IPS-NIHi11 (cell line): ENCODE measurements at regions not wholly inside any gene's neighbourhood (a gene's known extent, or its start where the extent isn't known, plus 50 kb on each side); places are given as distances from the start of the nearest gene placed in this dataset.
"Not testable (repeated sequence)": the region's sequence is repeated elsewhere in the genome, so short reads cannot be mapped to it uniquely, and the experiment has no call there.

Experiments used
- DNase-seq: peaks from one replicate; pipeline ENCODE4 v3.0.0; 2012; ENCODE audit warnings: mixed read lengths, low spot score

DNA sequence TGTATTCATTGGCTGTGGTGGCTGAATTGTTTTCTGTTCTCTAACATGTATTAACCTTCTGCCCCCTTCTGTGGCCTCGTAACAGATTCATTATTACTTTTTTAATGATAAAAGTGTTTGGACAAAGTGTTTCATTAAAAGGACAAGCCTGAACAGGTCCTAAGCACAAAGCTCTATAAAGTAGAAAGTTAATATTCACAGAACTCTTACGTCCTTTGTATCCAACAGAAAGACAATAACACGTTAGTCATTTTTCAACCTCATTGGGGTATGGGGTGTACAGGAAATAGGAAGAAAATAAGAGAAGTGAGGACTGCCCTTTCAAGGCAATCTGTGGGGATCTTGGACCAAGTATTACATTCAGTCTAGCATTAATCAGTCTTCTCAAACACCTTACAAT, 105.5 kb upstream of the RGPD4 start:
- no peak for DNase-seq

DNA sequence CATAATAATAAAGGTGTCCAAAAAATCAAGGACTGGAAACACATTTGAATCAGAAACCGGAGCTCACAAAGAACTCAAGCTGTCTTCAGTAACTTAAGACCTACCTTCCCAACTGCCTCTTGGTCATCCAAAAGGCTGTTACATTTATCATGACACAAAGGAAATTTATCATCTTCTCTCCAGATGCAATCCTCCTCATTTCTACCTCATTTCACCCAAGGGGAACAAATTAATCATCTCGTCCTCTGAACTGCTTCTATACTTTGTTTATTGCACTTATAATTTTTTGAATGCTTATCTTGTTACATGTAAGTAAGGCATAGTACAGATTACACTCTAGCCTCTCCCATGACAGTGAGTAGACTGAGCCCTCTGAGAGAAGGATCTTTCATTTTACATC, 105.1 kb upstream of the RGPD4 start:
- DNase-seq, result no peak

DNA sequence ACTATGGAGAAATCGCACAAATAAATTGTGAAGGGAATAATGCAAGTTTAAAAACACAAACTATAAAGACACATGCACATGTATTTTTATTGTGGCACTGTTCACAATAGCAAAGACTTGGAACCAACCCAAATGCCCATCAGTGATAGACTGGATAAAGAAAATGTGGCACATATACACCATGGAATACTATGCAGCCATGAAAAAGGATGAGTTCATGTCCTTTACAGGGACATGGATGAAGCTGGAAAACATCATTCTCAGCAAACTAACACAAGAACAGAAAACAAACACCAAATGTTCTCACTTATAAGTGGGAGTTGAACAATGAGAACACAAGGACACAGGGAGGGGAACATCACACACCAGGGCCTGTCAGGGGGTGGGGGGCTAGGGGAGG, 100.9 kb upstream of the RGPD4 start:
- not testable (repeated sequence) for DNase-seq

DNA sequence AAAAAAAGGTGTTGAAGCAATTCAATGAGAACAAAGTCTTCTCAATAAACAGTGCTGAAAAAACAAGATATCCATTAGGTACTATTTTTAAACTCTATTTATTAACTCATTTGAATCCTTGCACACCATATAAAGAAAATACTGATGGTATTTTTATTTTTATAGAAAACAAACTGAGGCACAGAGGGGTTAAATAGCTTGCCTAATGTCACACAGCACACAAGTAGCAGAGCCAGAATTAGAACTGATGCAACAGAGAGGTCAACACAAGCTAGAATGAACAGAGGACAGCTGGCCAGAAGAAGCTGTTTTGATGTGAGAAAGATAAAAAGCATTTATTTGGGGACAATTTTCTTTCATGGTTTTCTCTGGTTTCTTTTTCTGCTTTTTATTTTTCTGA, 99.4 kb upstream of the RGPD4 start:
- no peak for DNase-seq

DNA sequence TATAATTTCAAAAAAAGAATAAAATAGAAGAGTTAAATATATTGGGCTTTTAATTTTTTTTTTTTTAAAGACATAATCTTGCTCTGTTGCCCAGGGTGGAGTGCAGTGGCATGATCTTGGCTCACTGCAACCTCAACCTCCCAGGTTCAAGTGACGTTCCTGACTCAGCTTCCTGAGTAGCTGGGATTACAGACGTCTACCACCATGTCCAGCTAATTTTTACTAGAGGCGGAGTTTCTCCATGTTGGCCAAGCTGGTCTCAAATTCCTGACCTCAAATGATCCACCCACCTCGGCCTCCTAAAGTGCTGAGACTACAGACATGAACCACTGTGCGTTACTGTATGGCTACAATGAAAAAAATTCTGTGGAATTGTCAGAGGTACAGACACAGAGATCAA, 98.1 kb upstream of the RGPD4 start:
- no peak for DNase-seq

DNA sequence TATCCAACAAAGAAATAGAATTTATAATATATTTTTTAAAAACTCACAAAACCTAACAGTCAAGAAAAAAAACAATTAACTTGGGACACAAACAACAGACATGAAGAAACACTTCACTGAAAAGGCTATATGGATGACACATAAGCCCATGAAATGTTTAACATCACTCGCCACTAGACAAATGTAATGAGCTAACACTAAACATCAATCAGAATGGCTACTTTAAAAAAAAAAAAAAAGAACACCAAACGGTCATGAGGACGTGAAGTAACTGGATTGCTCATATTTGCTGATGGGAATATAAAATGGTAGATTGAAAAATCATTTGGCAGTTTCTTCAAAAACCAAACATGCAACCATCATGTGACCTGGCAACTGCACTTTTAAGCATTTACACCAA, 97.3 kb upstream of the RGPD4 start:
- DNase-seq, result no peak

DNA sequence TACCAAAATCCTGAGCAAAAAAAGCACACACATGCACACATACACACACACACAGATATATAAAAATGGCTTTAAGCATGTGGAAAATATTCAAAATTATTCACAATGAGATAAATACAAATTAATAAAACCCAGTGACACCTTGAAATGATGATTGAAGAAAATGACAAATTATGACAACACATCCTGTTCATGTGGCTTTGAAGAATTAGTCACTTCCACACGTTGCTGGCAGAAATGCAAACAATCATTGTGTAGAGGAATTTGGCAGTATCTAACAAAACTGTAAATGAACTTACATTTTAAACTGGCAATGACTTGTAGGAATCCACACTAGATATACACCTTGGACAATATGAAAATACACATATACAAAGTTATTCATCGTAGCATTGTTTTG, 95.8 kb upstream of the RGPD4 start:
- no peak for DNase-seq

DNA sequence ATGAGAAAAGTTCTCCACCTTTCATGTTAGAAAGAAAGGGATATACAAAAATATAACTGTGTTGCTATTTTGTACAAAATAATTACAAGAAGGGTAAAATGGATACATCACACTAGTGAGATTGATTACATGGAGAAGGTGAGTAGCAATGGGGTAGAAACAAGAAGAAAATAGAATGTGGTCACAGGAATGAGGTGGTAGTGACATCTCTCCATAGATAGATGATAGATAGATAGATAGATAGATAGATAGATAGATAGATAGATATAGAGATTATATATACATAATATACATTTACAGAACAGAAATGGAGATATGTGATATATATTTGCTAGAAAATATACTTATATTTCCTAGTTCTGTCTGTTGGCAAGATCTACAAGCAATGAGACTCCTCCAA, 95.3 kb upstream of the RGPD4 start:
- no peak for DNase-seq

DNA sequence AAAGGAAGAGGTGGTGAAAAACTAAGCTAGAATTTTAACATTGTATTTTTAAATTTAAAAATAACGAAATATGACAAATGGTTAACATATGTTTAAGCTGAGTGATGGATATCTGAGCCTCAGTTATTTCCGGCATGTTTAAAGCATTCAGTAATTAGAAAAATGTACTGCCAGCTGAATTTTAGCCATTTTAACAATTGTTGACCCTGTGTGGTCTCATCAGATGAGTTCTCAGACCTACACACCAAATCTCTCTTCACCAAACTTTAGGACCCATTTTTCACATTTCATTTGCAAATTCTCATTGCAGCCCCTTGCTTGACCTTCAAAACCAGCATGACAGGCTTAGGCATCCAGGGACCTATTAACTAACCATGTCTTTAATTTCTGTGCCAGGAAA, 91.5 kb upstream of the RGPD4 start:
- DNase-seq, result no peak

DNA sequence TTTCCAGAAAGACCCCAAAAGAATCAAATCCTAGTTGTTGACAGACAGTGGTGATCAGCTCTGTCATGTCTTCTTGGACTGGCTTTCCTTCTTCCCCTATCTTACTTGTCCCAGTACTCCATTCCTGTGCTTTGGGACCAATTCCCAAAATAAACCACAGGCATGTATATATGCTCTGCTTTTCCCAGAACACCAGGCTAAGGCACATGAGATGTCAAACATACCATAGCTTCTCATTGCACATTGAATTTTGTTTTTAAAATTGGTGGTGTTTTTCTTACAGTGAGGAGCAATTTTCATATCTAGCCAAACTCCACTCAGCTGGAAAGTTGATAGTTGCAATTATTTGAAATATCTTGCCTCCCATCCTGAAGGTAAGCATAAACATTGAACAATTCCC, 88.9 kb upstream of the RGPD4 start:
- DNase-seq, result no peak

DNA sequence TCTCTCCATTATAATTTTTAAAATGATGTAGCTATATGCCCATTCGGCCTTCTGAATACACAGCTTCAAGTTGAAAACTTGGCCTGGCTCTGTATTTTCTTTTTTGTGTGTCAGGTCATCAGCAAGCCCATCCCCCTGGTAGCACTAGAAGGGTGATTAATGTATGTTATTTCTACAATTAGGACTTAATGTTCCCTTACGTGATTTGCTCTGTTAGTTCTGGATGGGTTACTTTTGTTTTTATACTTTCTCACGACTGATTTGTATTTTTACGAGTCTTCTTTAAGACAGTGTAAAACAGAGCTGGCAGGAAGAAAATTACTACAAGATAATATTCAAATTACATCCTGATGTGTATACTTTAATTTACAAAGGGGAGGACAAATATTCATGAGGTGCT, 88.4 kb upstream of the RGPD4 start:
- no peak for DNase-seq

DNA sequence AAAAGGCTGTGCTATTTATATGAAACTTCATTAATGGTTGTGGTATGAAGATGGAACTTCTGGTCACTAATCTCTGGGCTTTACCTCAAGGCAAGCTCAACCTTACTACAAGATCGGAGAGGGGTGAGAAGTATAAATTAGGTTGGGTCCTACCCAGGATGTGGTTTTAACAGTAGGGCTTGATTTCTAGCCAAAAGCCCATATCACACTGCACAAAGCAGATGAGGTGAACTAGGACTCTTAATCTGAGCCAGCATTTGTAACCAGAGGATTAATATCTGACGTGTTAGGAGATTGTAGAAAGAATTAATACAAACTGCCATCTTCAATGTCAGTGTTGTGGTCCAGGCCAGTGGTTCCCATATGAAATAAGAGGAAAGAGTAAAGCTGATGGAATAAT, 86.4 kb upstream of the RGPD4 start:
- DNase-seq, result no peak

DNA sequence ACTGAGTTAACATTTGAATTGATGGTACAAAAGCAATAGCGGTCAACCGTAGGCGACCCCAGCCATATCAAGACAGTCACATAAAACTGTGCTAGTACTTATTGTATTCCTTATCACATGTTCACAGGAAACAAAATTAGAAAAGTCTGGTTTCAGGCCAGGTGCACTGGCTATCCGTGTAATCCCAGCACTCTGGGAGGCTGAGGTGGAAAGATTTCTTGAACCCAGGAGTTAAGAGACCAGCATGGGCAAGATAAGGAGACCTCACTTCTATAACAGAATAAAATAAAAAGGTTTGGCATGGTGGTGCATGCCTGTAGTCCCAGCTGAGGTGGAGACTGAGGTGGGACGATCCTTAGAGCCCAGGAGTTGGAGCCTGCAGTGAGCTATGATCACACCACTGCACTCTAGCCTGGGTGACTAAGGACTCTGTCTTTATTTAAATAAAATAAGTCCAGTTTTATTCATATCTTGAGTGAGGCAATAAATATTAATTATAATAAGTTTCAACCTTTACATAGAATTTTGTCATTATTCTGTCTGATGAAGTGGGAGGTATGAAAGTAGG, 84.1 kb upstream of the RGPD4 start:
- DNase-seq, result no peak

DNA sequence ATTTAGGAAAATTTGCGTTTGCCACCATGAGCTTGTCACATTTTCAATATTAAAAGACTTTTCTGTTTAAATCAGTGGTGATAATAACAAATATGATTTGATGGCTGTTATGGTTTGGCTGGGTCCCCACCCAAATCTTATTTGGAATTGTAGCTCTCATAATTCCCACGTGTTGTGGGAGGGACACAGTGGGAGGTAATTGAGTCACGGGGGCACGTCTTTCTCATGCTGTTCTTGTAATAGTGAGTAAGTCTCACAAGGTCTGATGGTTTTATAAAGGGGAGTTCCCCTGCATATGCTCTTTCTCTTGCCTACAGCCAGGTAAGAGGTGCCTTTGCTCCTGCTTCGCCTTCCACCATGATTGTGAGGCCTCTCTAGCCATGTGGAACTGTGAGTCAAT, 83.4 kb upstream of the RGPD4 start:
- no peak for DNase-seq

DNA sequence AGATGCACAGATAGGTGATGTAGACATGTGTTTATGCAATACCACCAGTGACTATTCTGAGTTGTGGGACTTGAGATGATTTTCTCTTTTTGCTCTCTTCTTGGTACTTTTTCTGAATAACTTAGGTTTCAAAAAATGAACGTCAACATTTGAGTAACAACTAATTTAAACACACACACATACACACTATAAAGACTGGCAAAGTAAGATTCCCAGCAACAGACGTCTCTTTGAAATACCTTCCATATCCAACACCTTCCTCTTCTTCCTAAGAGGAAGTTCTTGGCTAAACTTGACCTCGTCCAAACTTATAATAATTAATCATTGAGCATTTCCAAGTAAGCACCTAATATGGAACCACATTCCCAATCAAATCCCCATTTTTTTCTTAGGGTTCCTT, 81.6 kb upstream of the RGPD4 start:
- DNase-seq, result no peak

DNA sequence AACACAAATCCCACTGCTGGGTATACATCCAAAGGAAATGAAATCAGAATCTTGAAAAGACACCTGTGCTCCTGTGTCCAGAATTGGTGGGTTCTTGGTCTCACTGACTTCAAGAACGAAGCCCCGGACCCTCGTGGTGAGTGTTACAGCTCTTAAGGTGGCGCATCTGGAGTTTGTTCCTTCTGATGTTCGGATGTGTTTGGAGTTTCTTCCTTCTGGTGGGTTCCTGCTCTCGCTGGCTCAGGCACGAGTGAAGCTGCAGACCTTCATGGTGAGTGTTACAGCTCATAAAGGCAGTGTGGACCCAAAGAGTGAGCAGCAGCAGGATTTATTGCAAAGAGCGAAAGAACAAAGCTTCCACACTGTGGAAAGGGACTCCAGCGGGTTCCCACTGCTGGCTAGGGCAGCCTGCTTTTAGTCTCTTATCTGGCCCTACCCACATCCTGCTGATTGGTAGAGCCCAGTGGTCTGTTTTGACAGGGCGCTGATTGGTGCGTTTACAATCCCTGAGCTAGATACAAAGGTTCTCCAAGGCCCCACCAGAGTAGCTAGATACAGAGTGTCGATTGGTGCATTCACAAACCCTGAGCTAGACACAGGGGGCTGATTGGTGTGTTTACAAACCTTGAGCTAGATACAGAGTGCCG, 80.0 kb upstream of the RGPD4 start:
- not testable (repeated sequence) for DNase-seq

DNA sequence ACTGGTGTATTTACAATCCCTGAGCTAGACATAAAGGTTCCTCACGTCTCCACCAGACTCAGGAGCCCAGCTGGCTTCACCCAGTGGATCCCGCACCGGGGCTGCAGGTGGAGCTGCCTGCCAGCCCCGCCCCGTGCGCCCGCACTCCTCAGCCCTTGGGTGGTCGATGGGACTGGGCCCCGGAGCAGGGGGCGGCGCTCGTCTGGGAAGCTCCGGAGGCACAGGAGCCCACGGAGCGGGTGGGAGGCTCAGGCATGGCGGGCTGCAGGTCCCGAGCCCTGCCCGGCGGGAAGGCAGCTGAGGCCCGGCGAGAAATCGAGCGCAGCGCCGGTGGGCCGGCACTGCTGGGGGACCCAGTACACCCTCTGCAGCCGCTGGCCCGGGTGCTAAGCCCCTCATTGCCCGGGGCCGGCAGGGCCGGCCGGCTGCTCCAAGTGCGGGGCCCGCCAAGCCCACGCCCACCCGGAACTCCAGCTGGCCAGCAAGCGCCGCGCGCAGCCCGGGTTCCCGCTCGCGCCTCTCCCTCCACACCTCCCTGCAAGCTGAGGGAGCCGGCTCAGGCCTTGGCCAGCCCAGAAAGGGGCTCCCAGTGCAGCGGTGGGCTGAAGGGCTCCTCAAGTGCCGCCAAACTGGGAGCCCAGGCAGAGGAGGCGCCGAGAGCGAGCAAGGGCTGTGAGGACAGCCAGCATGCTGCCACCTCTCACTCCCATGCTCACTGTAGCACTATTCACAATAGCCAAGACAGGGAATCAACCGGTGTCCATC, 79.3 kb upstream of the RGPD4 start:
- not testable (repeated sequence) for DNase-seq

DNA sequence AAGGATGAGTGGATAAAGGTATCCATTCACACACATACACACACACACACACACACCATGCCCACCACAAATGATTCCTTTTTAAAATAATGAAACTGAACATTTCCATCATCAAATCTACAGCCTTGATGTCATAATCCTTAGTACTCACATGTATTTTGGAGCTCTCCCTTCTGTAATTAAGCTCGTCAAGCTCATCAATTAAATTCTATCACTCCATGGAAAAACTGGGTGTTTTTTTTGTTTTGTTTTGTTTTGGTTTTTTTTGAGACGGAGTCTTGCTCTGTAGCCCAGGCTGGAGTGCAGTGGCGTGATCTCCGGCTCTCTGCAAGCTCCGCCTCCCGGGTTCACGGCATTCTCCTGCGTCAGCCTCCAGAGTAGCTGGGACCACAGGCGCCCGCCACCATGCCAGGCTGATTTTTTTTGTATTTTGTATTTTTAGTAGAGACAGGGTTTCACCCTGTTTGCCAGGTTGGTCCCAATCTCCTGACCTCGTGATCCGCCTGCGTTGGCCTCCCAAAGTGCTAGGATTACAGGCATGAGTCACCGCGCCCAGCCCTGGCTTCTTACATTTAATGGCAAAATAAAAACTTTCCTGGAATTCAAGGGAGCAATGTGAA, 78.6 kb upstream of the RGPD4 start:
- DNase-seq, result no peak

DNA sequence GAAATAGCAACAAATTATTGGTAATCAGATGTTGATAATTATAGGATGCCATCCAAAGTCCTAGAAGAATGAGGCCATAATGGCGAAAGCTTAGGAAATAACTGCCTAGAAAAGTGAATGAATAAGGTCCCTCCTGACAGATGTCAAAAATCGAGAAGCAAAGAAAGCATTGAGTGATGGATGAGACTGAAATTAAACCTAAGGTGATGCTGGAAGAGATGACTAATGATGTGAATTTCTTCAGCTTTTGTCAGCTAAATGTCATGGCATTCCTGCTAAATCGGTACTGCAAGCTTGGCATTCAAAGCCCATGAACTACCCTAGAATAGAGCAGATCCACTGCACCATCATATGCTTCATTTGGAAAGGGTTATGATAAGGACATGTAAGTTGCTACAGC, 74.8 kb upstream of the RGPD4 start:
- no peak for DNase-seq

DNA sequence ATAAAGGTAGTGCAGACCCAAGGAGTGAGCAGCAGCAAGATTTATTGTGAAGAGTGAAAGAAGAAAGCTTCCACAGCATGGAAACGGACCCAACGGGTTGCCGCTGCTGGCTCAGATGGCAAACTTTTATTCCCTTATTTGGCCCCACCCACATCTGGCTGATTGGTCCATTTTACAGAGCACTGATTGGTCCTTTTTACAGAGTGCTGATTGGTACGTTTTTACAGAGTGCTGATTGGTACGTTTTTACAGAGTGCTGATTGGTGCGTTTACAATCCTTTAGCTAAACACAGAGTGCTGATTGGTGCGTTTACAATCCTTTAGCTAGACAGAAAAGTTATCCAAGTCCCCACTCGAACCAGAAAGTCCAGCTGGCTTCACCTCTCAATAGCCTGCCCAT, 72.9 kb upstream of the RGPD4 start:
- not testable (repeated sequence) for DNase-seq

DNA sequence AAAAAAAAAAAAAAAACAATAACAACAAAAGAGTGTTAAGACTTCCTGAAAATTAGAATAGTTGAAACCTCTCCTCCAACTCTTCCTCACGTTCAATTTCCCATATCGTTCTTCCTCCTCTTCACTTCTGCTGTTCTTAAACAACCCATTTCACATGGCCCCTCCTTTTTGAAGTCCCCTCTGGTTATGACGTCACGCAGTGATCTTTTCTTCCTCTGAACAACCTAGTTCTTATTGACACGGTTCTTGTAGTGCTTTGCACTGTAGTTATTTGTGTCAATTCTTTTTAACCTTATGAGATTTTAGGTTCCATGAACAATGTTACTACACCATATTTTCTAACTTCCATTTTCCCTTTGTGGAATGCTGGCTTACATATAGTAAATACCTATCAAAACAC, 69.5 kb upstream of the RGPD4 start:
- no peak for DNase-seq

DNA sequence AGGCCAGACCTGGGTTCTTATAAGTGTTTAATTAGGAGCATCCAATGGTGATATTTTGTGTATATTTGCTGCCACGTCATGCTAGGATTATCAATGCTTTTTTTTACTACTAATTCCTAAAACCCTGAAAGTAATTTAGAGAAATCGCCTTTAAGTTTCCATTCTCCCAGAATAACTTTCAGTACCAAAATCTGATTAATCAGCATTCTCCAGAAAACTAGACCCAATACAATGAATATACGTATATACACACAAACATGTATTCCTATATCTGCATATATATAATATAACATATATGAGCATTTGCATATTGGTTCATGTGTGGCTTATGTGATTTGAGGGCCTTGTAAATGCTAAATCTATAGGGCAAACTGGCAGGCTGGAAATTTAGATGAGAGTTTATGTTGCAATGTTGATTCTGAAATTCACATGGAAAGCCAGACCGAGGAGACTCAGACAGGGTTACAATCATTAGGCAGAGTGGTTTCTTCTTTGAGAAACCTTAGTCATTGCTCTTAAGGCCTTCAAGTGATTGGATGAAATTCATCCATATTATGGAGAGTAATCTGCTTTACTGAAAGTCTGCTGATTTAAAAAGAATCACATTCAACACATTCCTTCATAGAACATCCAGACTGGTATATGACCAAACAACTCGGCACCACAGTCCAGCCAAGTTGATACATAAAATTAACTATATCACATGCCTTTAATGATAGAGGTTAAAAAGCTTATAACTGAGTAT, 65.9 kb upstream of the RGPD4 start:
- DNase-seq, result no peak

DNA sequence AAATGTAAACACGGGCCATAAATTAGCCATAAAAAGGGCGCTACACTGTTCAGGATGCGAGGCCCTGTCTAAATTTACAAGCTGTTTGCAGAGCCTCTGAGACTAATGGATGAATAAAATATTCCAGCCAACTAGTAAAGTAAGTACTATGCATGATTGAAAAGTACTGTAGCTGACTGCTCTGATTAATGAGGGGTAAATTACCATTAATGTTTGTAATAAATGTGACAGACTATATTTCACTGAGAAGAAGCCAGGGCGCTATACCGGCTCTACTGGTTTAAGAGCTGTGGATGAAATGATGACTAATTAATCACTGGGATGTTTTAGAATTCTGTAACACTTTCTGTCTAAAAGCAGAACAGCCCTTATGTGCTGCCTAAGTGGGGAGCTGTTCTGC, 54.3 kb upstream of the RGPD4 start:
- no peak for DNase-seq
